Fibroblast of villous mesenchyme (primary cell): ENCODE measurements at regions not wholly inside any gene's neighbourhood (a gene's known extent, or its start where the extent isn't known, plus 50 kb on each side); places are given as distances from the start of the nearest gene placed in this dataset.

ENCODE experiments used
- DNase-seq: peaks from one replicate; pipeline ENCODE4 v3.0.0-alpha.2; 2010; ENCODE audit warnings: low read depth
- H3K4me3 ChIP-seq: 2 replicates; pipeline ENCODE4 v1.5.1; 2011; ENCODE audit warnings: low read depth, mild to moderate bottlenecking, low read length
- CTCF ChIP-seq: IDR thresholded peaks from 2 replicates; pipeline ENCODE4 v1.5.1; 2012; ENCODE audit warnings: low read depth, mild to moderate bottlenecking, low read length; ENCODE audit not compliant: insufficient read depth

DNA sequence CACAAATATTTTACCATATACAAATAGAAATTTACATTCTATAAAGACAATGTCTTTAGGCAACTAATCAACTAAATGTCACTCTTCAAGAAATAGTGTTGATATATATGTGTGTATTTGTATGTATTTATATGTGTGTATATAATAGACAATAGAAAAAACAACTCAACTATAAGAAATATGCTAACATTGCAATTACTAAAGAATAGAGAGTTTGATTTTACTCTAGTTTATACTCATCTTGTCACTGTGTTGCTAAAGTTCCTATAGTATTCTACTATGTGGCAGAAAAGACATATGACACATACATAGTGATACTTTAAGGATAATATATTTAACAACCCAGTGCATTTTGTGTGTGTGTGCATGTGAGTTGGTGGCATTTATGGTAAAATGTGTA lies 1728.3 kb downstream of the PLA2G4A start:
- H3K4me3 ChIP-seq: no peak overlapping the region
- TF ChIP-seq CTCF: no peak
- DNase-seq: no peak

DNA sequence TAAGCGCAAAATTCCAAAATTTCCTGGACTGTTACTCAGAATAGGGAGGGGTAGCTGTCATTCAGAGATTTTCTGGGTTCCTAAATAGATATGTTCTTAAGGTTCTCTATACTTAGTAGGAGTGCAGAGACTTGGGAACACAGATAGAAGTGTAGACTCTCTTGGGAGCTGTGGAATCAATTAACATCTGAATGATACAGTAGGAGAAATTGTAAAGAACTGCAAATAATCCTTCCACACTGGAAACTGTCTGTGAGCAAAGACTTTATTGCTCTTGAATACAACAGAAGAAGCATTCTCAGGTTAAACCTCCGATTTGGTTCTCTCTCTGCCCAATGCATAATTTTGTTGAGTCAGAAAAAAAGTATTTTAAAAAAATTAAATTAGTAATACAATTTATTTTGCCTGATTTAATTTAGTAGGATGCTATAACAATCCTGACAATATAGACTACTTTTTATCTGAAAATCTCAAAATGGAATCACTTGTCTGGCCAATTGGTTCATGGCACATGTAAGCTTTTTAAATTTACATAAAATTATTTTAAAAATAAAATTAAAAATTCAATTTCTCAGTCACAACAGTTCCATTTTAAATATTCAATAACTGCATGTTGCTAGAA lies 1754.3 kb downstream of the PLA2G4A start:
- no peak overlapping the region for H3K4me3 ChIP-seq
- TF ChIP-seq CTCF: no peak
- DNase-seq: no peak

DNA sequence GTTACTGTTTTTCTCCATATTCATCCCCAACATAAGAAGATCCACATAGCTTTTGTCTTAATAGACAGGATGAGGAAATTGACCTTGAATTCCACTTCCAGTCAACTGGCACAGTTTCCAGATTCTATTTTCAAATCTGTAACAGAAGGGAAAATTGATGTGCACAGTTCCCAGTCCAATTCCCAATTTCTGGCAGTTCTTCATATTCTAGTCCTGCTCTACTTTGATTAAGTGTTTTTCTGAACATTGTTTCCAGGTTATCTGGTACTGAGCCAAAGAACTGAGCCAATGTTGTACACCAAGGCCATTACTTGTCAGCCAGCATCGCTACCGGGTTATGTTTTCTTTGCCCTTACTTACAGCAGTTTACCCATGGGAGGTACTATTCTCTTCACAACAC lies 1755.4 kb downstream of the PLA2G4A start:
- TF ChIP-seq CTCF: no peak
- DNase-seq: no peak
- H3K4me3 ChIP-seq: no peak overlapping the region

DNA sequence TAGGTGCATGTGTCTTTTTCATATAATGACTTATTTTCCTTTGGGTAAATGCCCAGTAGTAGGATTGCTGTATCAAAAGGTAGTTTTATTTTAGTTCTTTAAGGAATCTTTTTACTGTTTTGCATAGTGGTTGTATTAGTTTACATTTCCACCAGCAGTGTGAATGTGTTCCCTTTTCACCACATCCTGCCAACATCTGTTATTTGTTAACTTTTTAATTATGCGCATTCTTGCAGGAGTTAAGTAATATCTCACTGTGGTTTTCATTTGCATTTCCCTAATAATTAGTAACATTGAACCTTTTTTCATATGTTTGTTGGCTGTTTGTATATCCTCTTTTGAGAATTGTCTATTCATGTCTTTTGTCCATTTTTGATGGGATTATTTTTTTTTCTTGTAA lies 1761.9 kb downstream of the PLA2G4A start:
- no peak for DNase-seq
- H3K4me3 ChIP-seq: no peak overlapping the region
- no peak for TF ChIP-seq CTCF

GRCh38 chr1:188594542-188595235 lies 1765.9 kb downstream of the PLA2G4A start:
- H3K4me3 ChIP-seq: no peak overlapping the region
- no peak for TF ChIP-seq CTCF
- no peak for DNase-seq

GRCh38 chr1:188599313-188599712 lies 1770.6 kb downstream of the PLA2G4A start:
- no peak for TF ChIP-seq CTCF
- no peak overlapping the region for H3K4me3 ChIP-seq
- DNase-seq: no peak

DNA sequence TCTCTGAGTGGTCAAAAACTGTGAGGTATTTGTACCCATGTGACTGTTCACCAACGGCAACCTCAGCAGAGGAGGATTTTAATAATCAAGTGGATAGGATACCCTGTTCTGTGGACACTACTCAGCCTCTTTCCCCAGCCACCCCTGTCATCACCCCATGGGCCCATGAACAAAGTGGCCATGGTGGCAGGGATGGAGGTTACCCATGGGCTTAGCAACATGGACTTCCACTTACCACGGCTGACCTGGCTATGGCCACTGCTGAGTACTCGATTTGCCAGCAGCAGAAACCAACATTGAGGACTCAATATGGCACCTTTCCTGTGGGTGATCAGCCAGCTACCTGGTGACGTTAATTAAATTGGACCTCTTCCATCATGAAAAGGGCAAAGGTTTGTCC lies 1782.7 kb downstream of the PLA2G4A start:
- DNase-seq: no peak
- no peak for TF ChIP-seq CTCF
- no peak overlapping the region for H3K4me3 ChIP-seq
